ENCODE measurements at regions not wholly inside any gene's neighbourhood (a gene's known extent, or its start where the extent isn't known, plus 50 kb on each side); places are given as distances from the start of the nearest gene placed in this dataset.
A peak's percentile ranks its signal among the peaks of the same experiment; 100 is the strongest.

DNA sequence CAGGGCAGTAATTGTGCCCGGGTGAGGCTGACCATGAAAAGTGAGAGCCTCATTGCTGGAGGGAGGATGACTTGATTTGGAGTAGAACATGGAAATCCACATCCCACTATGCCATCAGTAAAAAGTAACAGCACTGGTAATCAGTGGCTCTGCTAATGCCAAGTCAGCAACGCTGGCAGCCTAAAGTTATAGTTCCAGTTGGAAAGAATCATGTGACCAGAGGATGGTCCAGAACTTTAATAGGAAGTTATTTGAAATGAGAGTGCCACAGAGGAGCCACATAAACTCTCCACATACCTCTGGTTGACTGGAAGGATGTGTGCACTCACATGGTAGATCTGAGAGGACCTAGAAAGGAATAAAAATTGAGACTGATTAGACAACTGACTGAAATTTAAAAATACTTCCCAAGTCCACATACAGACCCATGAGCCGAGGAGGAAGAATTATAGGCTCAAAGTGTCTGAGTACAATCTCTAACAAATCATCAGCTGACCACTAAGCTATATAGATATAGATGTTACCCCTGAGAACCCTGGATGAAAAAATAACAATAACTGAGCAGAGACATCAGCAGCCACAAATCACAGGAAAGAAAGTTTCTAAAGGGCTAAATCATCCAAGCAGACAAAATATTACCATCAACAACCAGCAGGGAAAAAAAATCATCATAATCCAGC, 346.8 kb downstream of the STK39 start:
- no peak for DNase-seq (ENCODE audit: low spot score)

- DNase-seq (ENCODE audit: low spot score), result no peak
Observed at GRCh38 chr2:167898340-167898739, 349.1 kb downstream of the STK39 start.

GRCh38 chr2:167891841-167892240, 355.6 kb downstream of the STK39 start:
- no peak for DNase-seq (ENCODE audit: low spot score)

GRCh38 chr2:167890739-167891138, 356.7 kb downstream of the STK39 start:
- DNase-seq (ENCODE audit: low spot score), result no peak

GRCh38 chr2:167880415-167880814, 367.0 kb downstream of the STK39 start:
- no peak for DNase-seq (ENCODE audit: low spot score)

DNA sequence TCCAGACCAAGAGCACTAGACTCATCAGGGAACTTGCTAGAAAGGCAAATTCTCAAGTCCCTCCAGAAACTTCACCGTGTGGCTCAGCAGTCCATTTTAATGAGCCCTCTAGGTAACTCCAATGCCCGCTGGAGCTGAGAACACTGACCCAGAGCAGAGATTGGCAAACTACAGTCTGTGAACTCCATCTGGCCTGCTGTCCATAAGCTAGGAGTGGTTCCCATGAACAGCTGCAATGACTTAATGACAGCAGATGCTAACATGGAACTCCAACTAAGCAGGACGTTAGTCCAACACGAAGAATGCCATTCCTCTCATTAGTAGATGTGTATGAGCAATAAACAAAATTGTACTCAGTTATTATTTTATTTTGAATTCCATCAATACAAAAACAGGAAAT, 371.9 kb downstream of the STK39 start:
- no peak for DNase-seq (ENCODE audit: low spot score)

- no peak for DNase-seq (ENCODE audit: low spot score)
Observed at GRCh38 chr2:167874812-167875211, 372.6 kb downstream of the STK39 start.

GRCh38 chr2:167871286-167871685, 376.1 kb downstream of the STK39 start:
- no peak for DNase-seq (ENCODE audit: low spot score)

DNA sequence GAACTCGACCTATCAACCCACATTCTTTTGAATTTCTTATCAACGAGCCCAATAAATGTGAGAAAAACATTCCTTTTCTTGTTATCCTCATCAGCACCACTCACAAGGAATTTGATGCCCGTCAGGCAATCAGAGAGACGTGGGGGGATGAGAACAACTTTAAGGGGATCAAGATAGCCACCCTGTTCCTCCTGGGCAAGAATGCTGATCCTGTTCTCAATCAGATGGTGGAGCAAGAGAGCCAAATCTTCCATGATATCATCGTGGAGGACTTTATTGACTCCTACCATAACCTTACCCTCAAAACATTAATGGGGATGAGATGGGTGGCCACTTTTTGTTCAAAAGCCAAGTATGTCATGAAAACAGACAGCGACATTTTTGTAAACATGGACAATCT, 378.2 kb downstream of the STK39 start:
- no peak for DNase-seq (ENCODE audit: low spot score)

DNA sequence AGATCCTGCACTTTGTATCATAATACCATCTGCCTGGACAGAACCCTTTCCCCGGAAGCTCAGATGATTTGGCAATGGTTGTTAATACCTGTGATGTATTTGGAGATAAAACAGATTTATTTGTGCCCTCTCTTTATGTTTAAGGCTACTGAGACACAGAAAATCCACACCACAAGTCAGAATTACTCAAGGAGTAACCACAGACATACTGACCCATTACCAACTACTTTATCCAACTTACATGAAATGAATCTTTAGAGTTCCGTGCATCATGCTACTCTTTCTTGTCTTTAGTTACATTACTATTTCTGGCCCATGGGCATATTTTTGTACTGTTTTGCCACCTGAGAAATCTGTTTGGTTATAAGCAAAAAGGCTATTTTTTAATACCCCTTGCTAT, 384.0 kb downstream of the STK39 start:
- DNase-seq (ENCODE audit: low spot score), result no peak

- DNase-seq (ENCODE audit: low spot score), result no peak
Observed at GRCh38 chr2:167862782-167863181, 384.6 kb downstream of the STK39 start.

GRCh38 chr2:167862296-167862695, 385.1 kb downstream of the STK39 start:
- no peak for DNase-seq (ENCODE audit: low spot score)

DNA sequence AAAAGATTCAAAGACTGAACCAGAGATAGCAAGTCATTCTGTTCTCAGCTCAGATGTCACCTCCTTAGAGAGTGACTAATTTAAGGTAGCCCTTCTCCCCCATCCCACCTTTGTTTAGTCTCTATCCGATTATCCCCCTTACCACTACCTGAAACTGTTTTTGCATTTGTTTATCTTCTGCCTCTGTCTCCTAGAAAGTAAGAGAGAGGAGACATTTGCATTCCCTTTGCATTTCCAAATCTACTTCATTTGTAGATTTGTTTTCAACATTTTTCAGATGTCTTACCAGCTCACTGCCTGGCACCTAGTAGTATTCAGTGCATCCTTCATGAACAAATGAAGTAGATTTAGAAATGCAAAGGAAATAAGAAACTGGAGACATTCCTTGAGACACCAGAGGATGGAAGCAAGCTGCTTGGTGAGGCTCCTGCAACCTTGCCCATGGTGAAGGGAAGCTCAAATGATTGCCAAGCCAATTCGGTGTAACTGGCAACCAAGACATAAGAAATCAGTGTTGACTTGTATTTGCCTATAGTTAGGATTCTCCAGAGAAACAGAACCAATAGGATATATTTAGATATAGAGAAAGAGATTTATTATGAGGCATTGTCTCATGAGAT, 385.7 kb downstream of the STK39 start:
- DNase-seq (ENCODE audit: low spot score), result no peak

- no peak for DNase-seq (ENCODE audit: low spot score)
Observed at GRCh38 chr2:167860082-167860481, 387.3 kb downstream of the STK39 start.

GRCh38 chr2:167859676-167860075, 387.7 kb downstream of the STK39 start:
- DNase-seq (ENCODE audit: low spot score), result no peak

GRCh38 chr2:167858086-167858485, 389.3 kb downstream of the STK39 start:
- DNase-seq (ENCODE audit: low spot score), result no peak

GRCh38 chr2:167857416-167857815, 390.0 kb downstream of the STK39 start:
- DNase-seq (ENCODE audit: low spot score), result peak; percentile 8

DNA sequence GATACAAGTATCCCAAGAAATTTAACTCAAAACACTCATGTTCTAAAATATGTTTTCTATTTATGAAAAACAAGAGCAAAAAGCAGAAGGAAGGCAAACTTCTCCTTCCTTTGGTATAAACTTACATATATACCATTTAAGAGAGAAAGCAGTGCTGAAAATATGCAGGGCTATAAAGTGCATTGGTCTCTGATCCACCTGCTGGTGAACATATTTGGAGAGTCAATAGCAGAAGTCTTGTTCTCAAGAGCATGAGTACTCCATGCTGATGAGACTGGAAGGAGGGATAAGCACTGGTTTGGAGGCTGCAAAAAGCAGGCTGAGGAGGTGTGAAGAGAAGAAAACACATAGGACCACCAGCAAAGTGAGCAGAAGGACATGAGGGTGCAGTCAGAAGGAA, 391.2 kb downstream of the STK39 start:
- DNase-seq (ENCODE audit: low spot score), result no peak

GRCh38 chr2:167855211-167855610, 392.2 kb downstream of the STK39 start:
- no peak for DNase-seq (ENCODE audit: low spot score)

- DNase-seq (ENCODE audit: low spot score), result no peak
Observed at GRCh38 chr2:167853717-167854116, 393.7 kb downstream of the STK39 start.

DNA sequence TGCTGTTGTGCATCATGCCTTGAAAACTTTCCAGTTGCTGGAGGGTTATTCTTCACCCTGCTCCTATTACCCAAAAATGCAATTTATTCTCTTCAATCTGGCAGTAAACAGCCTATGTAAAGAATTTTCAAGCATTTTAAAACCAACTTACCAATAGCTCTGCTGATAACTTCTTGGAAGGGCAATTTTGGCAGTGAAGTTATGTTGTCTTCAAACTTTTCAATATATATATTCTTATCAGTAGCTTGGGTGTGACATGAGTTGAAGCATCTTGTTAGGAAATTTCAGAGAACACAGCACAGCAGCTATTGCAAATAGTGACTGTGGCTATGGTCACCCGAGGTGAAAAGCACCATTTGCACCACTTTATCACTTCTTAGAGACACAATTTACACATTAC, 395.5 kb downstream of the STK39 start:
- DNase-seq (ENCODE audit: low spot score), result no peak

GRCh38 chr2:167851323-167851860, 396.0 kb downstream of the STK39 start:
- DNase-seq (ENCODE audit: low spot score), result no peak

DNA sequence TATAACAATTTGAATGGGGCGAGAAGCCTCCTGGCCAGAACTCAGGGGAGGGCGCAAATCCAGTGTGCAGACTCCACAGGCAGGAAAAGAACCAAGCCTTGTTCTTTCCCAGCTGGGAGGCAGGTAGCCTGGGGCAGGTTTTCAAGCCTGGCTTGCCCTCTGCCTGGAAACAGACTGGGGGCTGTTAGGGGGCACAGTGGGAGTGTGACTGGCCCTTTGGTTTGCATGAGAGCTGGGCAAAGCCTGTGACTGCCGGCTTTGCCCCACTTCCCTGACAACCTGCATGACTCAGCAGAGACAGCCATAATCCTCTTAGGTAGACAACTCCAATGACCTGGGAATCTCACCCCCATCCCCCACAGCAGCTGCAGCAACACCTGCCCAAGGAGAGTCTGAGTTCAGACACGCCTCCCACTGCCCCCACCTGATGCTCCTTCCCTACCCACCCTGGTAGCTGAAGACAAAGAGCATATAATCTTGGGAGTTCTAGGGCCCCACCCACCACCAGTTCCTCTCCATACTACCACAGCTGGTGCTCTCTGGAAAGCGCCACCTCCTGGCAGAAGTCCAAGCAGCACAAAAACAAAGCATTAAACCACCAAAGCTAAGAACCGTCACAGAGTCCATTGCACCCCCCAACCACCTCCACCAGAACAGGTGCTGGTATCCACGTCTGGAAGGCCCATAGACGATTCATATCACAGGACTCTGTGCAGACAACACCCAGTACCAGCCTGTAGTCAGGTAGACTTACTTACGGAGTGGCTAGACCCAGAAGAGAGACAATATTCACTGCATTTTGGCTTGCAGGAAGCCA, 402.5 kb downstream of the STK39 start:
- no peak for DNase-seq (ENCODE audit: low spot score)

Data from pons (tissue), 1 donor.